ENCODE measurements at regions not wholly inside any gene's neighbourhood (a gene's known extent, or its start where the extent isn't known, plus 50 kb on each side); places are given as distances from the start of the nearest gene placed in this dataset.

DNA sequence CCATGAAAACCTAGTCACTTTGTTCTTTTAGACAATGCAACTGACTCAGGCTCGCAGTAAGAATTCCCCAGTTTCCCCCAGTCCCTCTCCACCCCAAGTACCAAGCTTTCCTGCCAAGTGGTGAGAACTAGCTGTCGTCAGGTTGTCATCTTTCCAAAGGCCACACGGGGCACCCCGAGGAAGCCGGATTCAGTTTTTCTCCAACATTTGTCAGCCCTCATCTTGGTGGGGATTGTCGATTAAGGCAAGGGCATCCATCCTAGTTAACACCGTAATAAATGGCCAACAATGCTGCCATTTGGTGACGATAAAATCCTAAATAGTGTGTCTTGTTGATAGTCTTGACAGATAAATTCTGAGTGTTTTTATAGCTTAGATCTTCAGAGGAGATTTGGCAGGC, 55.9 kb upstream of the PROX1 start:
- Histone ChIP-seq H3K36me3 (ENCODE audit: control insufficient read depth, insufficient read depth, low read length) (no peaks in the 10 kb centered on the region), H3K9me3 (ENCODE audit: control insufficient read depth, insufficient read depth, low read depth, low read length) (no peaks in the 10 kb centered on the region), H3K4me3 (ENCODE audit: low read depth in 2 of 2, low read length in 2 of 2) (no peak overlapping the region), H3K4me1 (ENCODE audit: control insufficient read depth, insufficient read depth, low read length) (no peaks in the 10 kb centered on the region), H3K27me3 (ENCODE audit: control insufficient read depth, insufficient read depth, low read length) (no peaks in the 10 kb centered on the region), H3K27ac (ENCODE audit: low read length) (no peak overlapping the region)
- DNase-seq (ENCODE audit: low read depth, low spot score) (no peak), ATAC-seq (no peak)
- TF ChIP-seq POLR2AphosphoS5 (IDR thresholded peaks at IDR 0.05; ENCODE audit: low read depth, low read length) (no peak), SIN3A (IDR thresholded peaks at IDR 0.05; ENCODE audit: borderline replicate concordance, insufficient read depth, low read depth, low read length) (no peak)
- TF ChIP-seq, protein P1, sequence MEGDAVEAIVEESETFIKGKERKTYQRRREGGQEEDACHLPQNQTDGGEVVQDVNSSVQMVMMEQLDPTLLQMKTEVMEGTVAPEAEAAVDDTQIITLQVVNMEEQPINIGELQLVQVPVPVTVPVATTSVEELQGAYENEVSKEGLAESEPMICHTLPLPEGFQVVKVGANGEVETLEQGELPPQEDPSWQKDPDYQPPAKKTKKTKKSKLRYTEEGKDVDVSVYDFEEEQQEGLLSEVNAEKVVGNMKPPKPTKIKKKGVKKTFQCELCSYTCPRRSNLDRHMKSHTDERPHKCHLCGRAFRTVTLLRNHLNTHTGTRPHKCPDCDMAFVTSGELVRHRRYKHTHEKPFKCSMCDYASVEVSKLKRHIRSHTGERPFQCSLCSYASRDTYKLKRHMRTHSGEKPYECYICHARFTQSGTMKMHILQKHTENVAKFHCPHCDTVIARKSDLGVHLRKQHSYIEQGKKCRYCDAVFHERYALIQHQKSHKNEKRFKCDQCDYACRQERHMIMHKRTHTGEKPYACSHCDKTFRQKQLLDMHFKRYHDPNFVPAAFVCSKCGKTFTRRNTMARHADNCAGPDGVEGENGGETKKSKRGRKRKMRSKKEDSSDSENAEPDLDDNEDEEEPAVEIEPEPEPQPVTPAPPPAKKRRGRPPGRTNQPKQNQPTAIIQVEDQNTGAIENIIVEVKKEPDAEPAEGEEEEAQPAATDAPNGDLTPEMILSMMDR (IDR thresholded peaks at IDR 0.05), result peak; percentile 14; the same call in 1 of the 2 replicates
- in situ Hi-C loops (cut with HindIII; ENCODE audit: low pct_unique_long_range_greater_than_20kb, low sequenced_read_pairs) (no loop called here), intact Hi-C loops (cut with micrococcal nuclease; ENCODE audit: unreplicated experiment) (no loop called here)
- ChIA-PET CTCF (no interaction called here), POLR2A (no interaction called here)
- BruUV-seq (replicated peaks), result no TSS peak

DNA sequence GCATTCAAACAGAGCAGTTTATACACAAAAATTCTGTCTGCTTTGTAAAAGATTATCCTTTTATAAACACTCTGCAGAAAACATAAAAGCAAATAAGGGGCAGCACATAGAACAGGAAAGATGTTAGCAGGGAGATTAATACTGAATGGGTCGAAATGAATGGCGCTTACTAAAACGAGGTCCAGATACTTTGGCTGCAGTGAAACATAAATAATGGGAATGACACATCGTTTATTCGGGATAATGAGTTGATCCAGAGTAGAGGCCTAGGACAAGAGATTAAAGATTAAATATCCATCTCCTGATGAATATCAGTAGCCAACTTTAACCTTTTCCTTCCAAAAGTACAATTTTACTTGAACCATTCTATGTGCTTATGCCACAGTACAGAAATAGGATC, 54.4 kb upstream of the PROX1 start:
- Histone ChIP-seq H3K4me1 (ENCODE audit: control insufficient read depth, insufficient read depth, low read length) (no peaks in the 10 kb centered on the region), H3K36me3 (ENCODE audit: control insufficient read depth, insufficient read depth, low read length) (no peaks in the 10 kb centered on the region), H3K27me3 (ENCODE audit: control insufficient read depth, insufficient read depth, low read length) (no peaks in the 10 kb centered on the region), H3K9me3 (ENCODE audit: control insufficient read depth, insufficient read depth, low read depth, low read length) (no peaks in the 10 kb centered on the region), H3K4me3 (ENCODE audit: low read depth in 2 of 2, low read length in 2 of 2) (no peak overlapping the region), H3K27ac (ENCODE audit: low read length) (no peak overlapping the region)
- in situ Hi-C loops (cut with HindIII; ENCODE audit: low pct_unique_long_range_greater_than_20kb, low sequenced_read_pairs) (no loop called here), intact Hi-C loops (cut with micrococcal nuclease; ENCODE audit: unreplicated experiment) (no loop called here)
- no TSS peak for BruUV-seq (replicated peaks)
- ChIA-PET CTCF (no interaction called here), POLR2A (no interaction called here)
- ATAC-seq, result no peak
- TF ChIP-seq, protein P1 (IDR thresholded peaks at IDR 0.05), result no peak
- TF ChIP-seq POLR2AphosphoS5 (IDR thresholded peaks at IDR 0.05; ENCODE audit: low read depth, low read length), result no peak
- TF ChIP-seq SIN3A (IDR thresholded peaks at IDR 0.05; ENCODE audit: borderline replicate concordance, insufficient read depth, low read depth, low read length), result no peak
- TF ChIP-seq, protein P2, sequence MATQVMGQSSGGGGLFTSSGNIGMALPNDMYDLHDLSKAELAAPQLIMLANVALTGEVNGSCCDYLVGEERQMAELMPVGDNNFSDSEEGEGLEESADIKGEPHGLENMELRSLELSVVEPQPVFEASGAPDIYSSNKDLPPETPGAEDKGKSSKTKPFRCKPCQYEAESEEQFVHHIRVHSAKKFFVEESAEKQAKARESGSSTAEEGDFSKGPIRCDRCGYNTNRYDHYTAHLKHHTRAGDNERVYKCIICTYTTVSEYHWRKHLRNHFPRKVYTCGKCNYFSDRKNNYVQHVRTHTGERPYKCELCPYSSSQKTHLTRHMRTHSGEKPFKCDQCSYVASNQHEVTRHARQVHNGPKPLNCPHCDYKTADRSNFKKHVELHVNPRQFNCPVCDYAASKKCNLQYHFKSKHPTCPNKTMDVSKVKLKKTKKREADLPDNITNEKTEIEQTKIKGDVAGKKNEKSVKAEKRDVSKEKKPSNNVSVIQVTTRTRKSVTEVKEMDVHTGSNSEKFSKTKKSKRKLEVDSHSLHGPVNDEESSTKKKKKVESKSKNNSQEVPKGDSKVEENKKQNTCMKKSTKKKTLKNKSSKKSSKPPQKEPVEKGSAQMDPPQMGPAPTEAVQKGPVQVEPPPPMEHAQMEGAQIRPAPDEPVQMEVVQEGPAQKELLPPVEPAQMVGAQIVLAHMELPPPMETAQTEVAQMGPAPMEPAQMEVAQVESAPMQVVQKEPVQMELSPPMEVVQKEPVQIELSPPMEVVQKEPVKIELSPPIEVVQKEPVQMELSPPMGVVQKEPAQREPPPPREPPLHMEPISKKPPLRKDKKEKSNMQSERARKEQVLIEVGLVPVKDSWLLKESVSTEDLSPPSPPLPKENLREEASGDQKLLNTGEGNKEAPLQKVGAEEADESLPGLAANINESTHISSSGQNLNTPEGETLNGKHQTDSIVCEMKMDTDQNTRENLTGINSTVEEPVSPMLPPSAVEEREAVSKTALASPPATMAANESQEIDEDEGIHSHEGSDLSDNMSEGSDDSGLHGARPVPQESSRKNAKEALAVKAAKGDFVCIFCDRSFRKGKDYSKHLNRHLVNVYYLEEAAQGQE (IDR thresholded peaks at IDR 0.05; ENCODE audit: insufficient read depth in 1 of 2, low read depth in 2 of 2, low read length in 1 of 2), result no peak
- TF ChIP-seq TCF7L2 (IDR thresholded peaks at IDR 0.05; ENCODE audit: low read depth, low read length), result no peak
- DNase-seq (ENCODE audit: low read depth, low spot score), result no peak

All from Panc1 (cell line).